Stimulated activated memory B cell treated with anti-CD40 and anti-IgM and Interleukin-4, amounts not matched to agents 10 μg/mL and 1 μg/mL and 100 μg/mL, for 72 hours (primary cell): ENCODE measurements at regions not wholly inside any gene's neighbourhood (a gene's known extent, or its start where the extent isn't known, plus 50 kb on each side); places are given as distances from the start of the nearest gene placed in this dataset.
"Not testable (repeated sequence)": the region's sequence is repeated elsewhere in the genome, so short reads cannot be mapped to it uniquely, and the experiment has no call there.

Experiments used
- ATAC-seq: fragments of 150-1000 bp; cut with Tn5 transposase; 2 replicates; pipeline ENCODE4 v1.10.0; 2021
- H3K27ac Mint-ChIP-seq: one replicate; pipeline ENCODE4 v1.8.0; 2022; ENCODE audit warnings: mild to moderate bottlenecking, mixed read lengths
- H3K27me3 Mint-ChIP-seq: one replicate; pipeline ENCODE4 v1.8.0; 2022; ENCODE audit warnings: mixed read lengths
- H3K36me3 Mint-ChIP-seq: one replicate; pipeline ENCODE4 v1.8.0; 2022; ENCODE audit warnings: mixed read lengths
- H3K4me1 Mint-ChIP-seq: one replicate; pipeline ENCODE4 v1.8.0; 2022; ENCODE audit warnings: mixed read lengths
- H3K4me3 Mint-ChIP-seq: one replicate; pipeline ENCODE4 v1.8.0; 2022; ENCODE audit warnings: mild to moderate bottlenecking, moderate library complexity, mixed read lengths
- H3K9me3 Mint-ChIP-seq: one replicate; pipeline ENCODE4 v1.8.0; 2022; ENCODE audit warnings: mixed read lengths

- H3K4me3 Mint-ChIP-seq, H3K4me1 Mint-ChIP-seq, H3K27ac Mint-ChIP-seq, H3K9me3 Mint-ChIP-seq, H3K36me3 Mint-ChIP-seq, ATAC-seq: not testable (repeated sequence)
- H3K27me3 Mint-ChIP-seq: peaks cover 20% of the 10 kb centered on the region
Measured at GRCh38 chr2:131631648-131632047, 104.0 kb downstream of the CCDC74A start.

DNA sequence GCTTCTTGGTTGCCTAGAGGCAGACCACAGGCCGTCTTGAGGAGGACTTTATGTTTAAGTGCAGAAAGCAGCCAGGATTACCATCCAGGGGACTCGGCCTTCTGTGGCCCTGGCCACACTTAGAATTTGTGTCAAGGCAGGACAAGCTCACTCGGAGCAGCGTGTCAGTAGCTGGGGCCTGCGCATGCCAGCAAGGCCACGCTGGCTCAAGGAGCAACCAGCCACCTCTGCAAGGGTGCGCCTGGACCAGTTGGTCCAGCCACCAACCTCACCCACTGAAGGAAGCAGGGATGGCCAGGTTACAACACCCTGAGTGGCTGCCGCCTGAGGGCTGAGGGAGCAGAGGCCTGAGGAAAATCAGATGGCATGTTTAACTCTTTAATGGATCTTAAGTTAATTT lies 105.7 kb downstream of the CCDC74A start:
- not testable (repeated sequence) for H3K36me3 Mint-ChIP-seq, H3K4me3 Mint-ChIP-seq, ATAC-seq, H3K27ac Mint-ChIP-seq, H3K4me1 Mint-ChIP-seq, H3K9me3 Mint-ChIP-seq
- peaks cover 20% of the 10 kb centered on the region for H3K27me3 Mint-ChIP-seq

DNA sequence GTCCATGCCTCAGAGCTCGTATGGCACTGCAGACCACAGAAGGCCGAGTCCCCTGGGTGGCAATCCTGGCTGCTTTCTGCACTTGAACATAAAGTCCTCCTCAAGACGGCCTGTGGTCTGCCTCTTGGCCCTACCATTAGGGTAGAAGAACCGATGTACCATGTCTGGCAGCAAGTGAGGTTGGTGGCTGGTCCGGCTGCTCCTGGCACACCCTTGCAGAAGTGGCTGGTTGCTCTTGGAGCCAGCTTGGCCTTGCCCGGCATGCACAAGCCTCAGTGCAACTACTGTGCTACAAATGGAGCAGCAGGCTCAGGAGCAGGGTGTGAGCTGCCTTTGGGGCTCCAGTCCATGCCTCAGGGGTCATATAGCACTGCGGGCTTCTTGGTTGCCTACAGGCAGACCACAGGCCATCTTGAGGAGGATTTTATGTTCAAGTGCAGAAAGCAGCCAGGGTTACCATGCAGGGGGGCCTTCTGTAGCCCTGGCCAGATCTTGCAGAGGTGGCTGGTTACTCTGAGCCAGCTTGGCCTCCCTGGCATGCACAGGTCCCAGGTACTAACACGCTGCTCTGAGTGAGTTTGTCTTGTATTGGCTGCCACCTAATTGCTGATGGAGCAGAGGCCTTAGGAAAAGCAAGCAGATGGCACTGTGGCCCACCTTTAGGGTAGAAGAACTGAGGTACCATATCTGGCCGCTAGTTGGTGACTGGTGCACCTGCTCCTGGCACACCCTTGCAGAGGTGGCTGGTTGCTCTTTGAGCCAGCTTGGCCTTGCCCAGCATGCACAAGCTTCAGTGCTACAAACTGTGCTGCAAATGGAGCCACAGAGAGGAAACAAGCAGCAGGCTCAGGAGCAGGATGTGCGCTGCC lies 106.4 kb downstream of the CCDC74A start:
- H3K9me3 Mint-ChIP-seq, ATAC-seq, H3K4me1 Mint-ChIP-seq, H3K27ac Mint-ChIP-seq, H3K36me3 Mint-ChIP-seq, H3K4me3 Mint-ChIP-seq: not testable (repeated sequence)
- peaks cover 18% of the 10 kb centered on the region for H3K27me3 Mint-ChIP-seq

DNA sequence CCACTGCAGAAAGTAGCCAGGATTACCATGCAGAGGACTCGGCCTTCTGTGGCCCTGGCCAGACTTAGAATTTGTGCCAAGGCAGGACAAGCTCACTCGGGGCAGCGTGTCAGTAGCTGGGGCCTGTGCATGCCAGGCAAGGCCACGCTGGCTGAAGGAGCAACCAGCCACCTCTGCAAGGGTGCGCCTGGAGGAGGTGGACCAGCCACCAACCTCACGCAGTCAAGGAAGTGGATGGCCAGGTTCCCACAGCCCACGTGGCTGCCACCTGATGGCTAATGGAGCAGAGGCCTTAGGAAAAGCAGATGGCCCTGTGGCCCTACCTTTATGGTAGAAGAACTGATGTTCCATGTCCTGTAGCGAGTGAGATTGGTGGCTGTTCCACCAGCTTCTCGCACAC lies 107.9 kb downstream of the CCDC74A start:
- no peak overlapping the region for H3K4me3 Mint-ChIP-seq
- no peak overlapping the region for H3K27ac Mint-ChIP-seq
- ATAC-seq: no peak
- peaks cover 12% of the 10 kb centered on the region for H3K27me3 Mint-ChIP-seq
- H3K9me3 Mint-ChIP-seq: no peaks in the 10 kb centered on the region
- no peaks in the 10 kb centered on the region for H3K4me1 Mint-ChIP-seq
- no peaks in the 10 kb centered on the region for H3K36me3 Mint-ChIP-seq

GRCh38 chr2:131636704-131637308 lies 109.1 kb downstream of the CCDC74A start:
- H3K4me3 Mint-ChIP-seq, ATAC-seq, H3K27ac Mint-ChIP-seq, H3K9me3 Mint-ChIP-seq, H3K4me1 Mint-ChIP-seq, H3K36me3 Mint-ChIP-seq: not testable (repeated sequence)
- H3K27me3 Mint-ChIP-seq: peaks cover 18% of the 10 kb centered on the region

DNA sequence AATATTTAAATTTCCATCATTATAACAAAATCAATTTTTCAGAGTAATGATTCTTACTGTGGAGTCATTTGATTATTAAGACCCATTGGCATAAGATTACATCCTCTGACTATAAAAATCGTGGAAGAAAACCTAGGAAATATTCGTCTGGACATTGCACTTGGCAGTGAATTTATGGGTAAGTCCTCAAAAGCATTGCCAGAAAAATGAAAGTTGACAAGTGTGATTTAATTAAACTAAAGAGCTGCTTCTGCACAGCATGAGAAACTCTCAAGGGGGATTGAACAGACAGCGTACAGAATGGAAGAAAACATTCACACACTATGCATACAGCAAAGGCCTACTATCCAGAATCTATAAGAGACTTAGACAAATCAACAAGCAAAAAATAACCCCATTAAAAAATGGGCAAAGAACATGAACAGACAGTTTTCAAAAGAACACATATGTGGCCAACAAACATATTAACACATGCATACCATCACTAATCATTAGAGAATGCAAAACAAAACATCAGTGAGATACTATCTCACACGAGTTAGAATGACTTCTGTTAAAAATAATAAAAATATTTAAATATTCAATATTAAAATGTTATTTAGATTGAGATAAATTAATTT lies 111.4 kb downstream of the CCDC74A start:
- not testable (repeated sequence) for H3K9me3 Mint-ChIP-seq, H3K4me1 Mint-ChIP-seq, H3K4me3 Mint-ChIP-seq, ATAC-seq, H3K27ac Mint-ChIP-seq, H3K36me3 Mint-ChIP-seq
- peaks cover 11% of the 10 kb centered on the region for H3K27me3 Mint-ChIP-seq

- H3K27ac Mint-ChIP-seq: no peak overlapping the region
- H3K36me3 Mint-ChIP-seq: no peaks in the 10 kb centered on the region
- H3K9me3 Mint-ChIP-seq: no peaks in the 10 kb centered on the region
- ATAC-seq: no peak
- H3K4me1 Mint-ChIP-seq: no peaks in the 10 kb centered on the region
- H3K27me3 Mint-ChIP-seq: peaks cover 30% of the 10 kb centered on the region
- no peak overlapping the region for H3K4me3 Mint-ChIP-seq
Measured at GRCh38 chr2:131641414-131642206, 113.9 kb downstream of the CCDC74A start.

DNA sequence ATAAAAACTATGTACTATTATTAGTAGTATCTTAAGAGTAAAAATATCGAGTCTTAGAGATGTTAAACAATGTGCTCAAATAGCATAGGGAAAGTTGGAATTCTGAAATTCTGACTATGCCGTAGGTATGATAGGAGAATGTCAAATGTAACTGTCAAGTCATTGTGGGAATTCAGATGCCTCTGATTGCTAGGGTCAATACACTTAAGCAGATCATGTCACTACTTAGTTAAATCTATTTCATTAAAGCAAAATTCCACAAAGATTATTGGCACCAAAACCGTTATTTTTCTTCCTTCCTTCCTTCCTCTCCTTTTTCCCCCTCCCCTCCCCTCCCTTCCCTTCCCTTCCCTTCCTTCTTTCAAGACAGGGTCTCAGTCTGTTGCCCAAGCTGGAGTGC lies 115.5 kb downstream of the CCDC74A start:
- H3K36me3 Mint-ChIP-seq: not testable (repeated sequence)

GRCh38 chr2:131645177-131645765 lies 117.6 kb downstream of the CCDC74A start:
- H3K36me3 Mint-ChIP-seq: no peaks in the 10 kb centered on the region
- no peaks in the 10 kb centered on the region for H3K9me3 Mint-ChIP-seq
- no peak for ATAC-seq
- no peak overlapping the region for H3K27ac Mint-ChIP-seq
- peaks cover 47% of the 10 kb centered on the region for H3K27me3 Mint-ChIP-seq
- H3K4me3 Mint-ChIP-seq: no peak overlapping the region
- H3K4me1 Mint-ChIP-seq: no peaks in the 10 kb centered on the region

More for the DNA sequence above, 115.5 kb downstream of the CCDC74A start:
- peaks cover 44% of the 10 kb centered on the region for H3K27me3 Mint-ChIP-seq
- not testable (repeated sequence) for H3K4me1 Mint-ChIP-seq, H3K27ac Mint-ChIP-seq, H3K4me3 Mint-ChIP-seq, H3K9me3 Mint-ChIP-seq, ATAC-seq

GRCh38 chr2:131646220-131646619 lies 118.5 kb downstream of the CCDC74A start:
- peaks cover 38% of the 10 kb centered on the region for H3K27me3 Mint-ChIP-seq
- not testable (repeated sequence) for ATAC-seq, H3K27ac Mint-ChIP-seq, H3K4me3 Mint-ChIP-seq, H3K4me1 Mint-ChIP-seq, H3K36me3 Mint-ChIP-seq, H3K9me3 Mint-ChIP-seq

DNA sequence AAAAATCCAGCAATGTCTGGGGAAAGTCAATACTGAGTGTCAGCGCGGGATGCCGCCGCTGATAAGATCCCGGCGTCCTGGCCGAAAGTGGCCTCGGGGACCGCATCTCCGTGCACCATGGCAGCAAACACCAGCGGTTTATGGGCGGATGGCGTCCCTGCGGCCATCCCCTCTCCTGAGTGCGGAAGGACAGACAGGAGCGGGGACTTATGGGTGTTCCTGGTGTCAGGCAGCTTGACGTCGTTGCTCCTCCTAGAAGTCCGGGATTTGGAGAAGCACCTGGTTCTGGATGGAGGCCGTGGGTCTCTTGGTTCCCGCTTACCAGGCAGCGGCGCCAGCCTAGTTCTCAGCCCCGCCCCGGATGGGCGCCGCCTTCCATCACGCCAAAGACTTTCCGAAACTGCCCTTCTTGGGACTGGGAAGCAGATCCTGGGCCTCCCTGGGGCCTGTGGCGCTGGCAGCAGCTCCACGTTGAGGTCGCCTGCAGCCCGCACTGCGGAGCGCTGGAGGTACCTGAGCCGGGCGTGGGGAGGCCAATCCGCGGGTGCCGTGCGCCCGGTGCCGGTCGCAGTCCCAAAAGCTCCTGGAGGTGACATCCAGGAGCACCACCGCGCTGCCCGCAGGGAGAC lies 119.1 kb downstream of the CCDC74A start:
- no peak for ATAC-seq
- H3K9me3 Mint-ChIP-seq: no peaks in the 10 kb centered on the region
- H3K27me3 Mint-ChIP-seq: peaks cover 37% of the 10 kb centered on the region
- no peaks in the 10 kb centered on the region for H3K36me3 Mint-ChIP-seq
- no peak overlapping the region for H3K27ac Mint-ChIP-seq
- H3K4me1 Mint-ChIP-seq: no peaks in the 10 kb centered on the region
- H3K4me3 Mint-ChIP-seq: no peak overlapping the region

GRCh38 chr2:131648565-131648964 lies 120.9 kb downstream of the CCDC74A start:
- not testable (repeated sequence) for H3K4me3 Mint-ChIP-seq, H3K36me3 Mint-ChIP-seq, H3K4me1 Mint-ChIP-seq, H3K27ac Mint-ChIP-seq, H3K9me3 Mint-ChIP-seq, ATAC-seq
- H3K27me3 Mint-ChIP-seq: peaks cover 37% of the 10 kb centered on the region

- H3K27me3 Mint-ChIP-seq: peaks cover 13% of the 10 kb centered on the region
- not testable (repeated sequence) for H3K36me3 Mint-ChIP-seq, H3K4me3 Mint-ChIP-seq, H3K9me3 Mint-ChIP-seq, ATAC-seq, H3K4me1 Mint-ChIP-seq, H3K27ac Mint-ChIP-seq
Measured at GRCh38 chr2:131652246-131652645, 124.6 kb downstream of the CCDC74A start.

DNA sequence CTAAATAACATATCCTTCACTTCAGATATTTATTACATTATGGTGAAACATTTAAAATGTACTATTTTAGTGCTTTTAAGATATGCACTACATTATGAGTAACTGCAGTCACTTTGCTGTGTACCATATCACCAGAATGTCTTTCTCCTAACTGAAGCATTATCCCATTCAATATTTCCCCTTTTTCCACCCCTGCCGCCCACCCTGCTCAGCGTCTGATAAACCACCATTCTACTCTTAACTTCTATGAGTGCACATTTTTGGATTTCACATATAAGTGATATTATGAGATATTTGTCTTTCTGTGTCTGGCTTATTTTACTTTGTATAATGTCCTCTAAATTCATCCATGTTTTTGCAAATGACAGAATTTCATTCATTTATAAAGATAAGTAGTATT lies 126.4 kb downstream of the CCDC74A start:
- H3K36me3 Mint-ChIP-seq, H3K4me1 Mint-ChIP-seq, H3K27ac Mint-ChIP-seq, H3K9me3 Mint-ChIP-seq, ATAC-seq, H3K4me3 Mint-ChIP-seq: not testable (repeated sequence)
- H3K27me3 Mint-ChIP-seq: peaks cover 14% of the 10 kb centered on the region
